BE2C (cell line): ENCODE measurements at regions not wholly inside any gene's neighbourhood (a gene's known extent, or its start where the extent isn't known, plus 50 kb on each side); places are given as distances from the start of the nearest gene placed in this dataset.

Source experiments
- DNase-seq: peaks from one replicate; pipeline ENCODE4 v3.0.0-alpha.2; 2020
- H3K27me3 ChIP-seq: fragments of 250-450 bp; sonication (Bioruptor Pico); 2 replicates; pipeline ENCODE4 v1.5.1; 2020; ENCODE audit warnings: mild to moderate bottlenecking
- H3K36me3 ChIP-seq: fragments of 250-450 bp; sonication (Bioruptor Pico); 2 replicates; pipeline ENCODE4 v1.5.1; 2020; ENCODE audit warnings: mild to moderate bottlenecking
- H3K4me1 ChIP-seq: fragments of 250-450 bp; sonication (Bioruptor Pico); 2 replicates; pipeline ENCODE4 v1.5.1; 2020
- H3K4me3 ChIP-seq: 2 replicates; pipeline ENCODE4 v1.5.1; 2011; ENCODE audit warnings: low read depth, low read length
- H3K9me3 ChIP-seq: fragments of 250-450 bp; sonication (Bioruptor Pico); 2 replicates; pipeline ENCODE4 v1.5.1; 2020
- TF ChIP-seq, protein P1 (sequence below): IDR thresholded peaks from 2 replicates; pipeline ENCODE4 v1.5.1; 2012; ENCODE audit warnings: mild to moderate bottlenecking, low read depth, low read length

DNA sequence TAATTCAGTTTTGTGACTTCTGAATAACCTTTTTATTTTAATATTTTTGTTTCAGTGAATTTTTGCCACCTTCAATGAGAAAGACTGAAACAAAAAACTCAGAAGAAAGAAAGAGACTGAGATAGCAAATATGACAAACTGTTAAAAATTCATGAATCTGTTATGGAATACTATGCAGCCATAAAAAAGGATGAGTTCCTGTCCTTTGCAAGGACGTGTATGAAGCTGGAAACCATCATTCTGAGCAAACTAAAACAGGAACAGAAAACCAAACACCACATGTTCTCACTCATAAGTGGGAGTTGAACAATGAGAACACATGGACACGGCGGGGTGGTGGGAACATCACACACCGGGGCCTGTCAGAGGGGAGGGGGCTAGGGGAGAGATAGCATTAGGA, 193.4 kb upstream of the FGGY start:
- TF ChIP-seq, protein P1, sequence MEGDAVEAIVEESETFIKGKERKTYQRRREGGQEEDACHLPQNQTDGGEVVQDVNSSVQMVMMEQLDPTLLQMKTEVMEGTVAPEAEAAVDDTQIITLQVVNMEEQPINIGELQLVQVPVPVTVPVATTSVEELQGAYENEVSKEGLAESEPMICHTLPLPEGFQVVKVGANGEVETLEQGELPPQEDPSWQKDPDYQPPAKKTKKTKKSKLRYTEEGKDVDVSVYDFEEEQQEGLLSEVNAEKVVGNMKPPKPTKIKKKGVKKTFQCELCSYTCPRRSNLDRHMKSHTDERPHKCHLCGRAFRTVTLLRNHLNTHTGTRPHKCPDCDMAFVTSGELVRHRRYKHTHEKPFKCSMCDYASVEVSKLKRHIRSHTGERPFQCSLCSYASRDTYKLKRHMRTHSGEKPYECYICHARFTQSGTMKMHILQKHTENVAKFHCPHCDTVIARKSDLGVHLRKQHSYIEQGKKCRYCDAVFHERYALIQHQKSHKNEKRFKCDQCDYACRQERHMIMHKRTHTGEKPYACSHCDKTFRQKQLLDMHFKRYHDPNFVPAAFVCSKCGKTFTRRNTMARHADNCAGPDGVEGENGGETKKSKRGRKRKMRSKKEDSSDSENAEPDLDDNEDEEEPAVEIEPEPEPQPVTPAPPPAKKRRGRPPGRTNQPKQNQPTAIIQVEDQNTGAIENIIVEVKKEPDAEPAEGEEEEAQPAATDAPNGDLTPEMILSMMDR = no peak
- no peaks in the 10 kb centered on the region for H3K36me3 ChIP-seq
- no peak overlapping the region for H3K4me3 ChIP-seq
- no peaks in the 10 kb centered on the region for H3K27me3 ChIP-seq
- H3K9me3 ChIP-seq = no peaks in the 10 kb centered on the region
- no peaks in the 10 kb centered on the region for H3K4me1 ChIP-seq
- no peak for DNase-seq

DNA sequence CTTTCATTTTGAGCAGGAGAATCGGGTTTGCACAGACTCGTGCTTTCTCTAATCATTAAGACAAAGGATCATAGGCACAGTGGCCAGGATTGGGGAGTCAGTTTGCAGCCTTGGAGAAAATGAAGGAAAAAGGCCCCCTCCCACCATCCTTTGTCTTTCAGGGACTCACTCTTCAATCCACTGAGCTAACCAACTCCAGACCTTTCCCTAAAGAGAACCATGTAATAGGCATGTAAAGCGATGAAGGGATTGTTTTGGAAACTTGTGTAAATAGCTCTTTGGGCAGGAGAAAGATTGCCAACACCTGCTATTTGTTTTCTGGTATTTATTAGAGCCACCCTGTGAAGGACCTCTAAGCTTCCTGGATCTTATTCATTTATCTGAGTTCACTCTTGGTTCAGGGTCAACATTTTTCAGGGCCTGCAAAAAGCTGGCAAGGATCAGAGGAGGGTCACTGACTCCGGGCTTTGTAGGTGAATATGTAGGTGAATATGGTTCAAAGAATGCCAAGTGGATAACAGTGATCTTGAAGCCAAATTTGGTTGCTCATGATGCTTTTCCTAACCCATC, 192.6 kb upstream of the FGGY start:
- Histone ChIP-seq H3K4me3 (no peak overlapping the region), H3K36me3 (no peaks in the 10 kb centered on the region), H3K27me3 (no peaks in the 10 kb centered on the region), H3K9me3 (no peaks in the 10 kb centered on the region), H3K4me1 (no peaks in the 10 kb centered on the region)
- TF ChIP-seq, protein P1 = no peak
- no peak for DNase-seq

DNA sequence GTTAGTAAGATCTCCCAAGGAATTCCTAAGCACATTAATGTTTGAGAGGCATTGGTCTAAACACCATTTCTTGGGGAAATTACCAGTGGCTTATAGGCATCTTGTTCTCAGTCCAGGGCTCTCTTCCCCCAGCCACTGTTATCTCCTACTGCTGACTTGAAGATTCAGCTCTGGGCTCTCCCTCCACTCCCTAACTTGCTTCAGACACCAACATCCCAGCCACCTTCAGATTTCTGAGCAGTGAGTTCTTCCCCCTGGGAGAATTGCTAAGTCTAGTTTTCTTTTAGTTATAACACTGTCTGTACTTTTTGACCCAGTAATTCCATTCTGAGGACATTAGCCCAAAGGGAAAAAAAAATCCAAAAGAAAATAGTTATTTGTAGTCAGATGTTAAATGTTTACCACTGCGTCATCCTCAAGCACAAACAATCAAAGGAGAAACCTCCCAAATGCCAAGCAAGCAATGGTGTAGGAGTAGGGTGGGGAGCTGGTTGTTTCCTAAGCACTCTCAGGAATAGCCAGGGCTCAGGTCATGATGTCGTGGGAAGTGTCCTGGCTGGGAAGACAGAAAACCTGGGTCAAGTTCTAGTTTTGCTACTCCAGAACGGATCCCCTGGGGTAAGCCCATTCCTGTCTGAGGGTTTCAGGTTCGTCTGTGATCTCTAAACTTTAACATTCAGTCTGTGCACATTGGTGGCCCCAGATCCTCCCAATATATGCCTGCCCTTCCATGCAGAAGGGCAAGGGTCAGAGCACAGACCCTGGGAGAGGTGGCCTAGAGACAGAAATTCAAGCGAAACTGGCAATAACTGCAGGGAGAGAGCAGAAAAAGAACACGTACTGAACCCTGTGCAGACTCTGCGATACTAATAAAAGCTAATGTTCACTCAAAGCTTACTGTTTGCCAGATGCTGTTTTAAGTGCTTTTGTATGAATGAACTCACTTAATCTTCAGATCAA, 191.1 kb upstream of the FGGY start:
- no peak overlapping the region for H3K4me3 ChIP-seq
- H3K36me3 ChIP-seq = no peaks in the 10 kb centered on the region
- TF ChIP-seq, protein P1 = no peak
- no peaks in the 10 kb centered on the region for H3K27me3 ChIP-seq
- H3K9me3 ChIP-seq = no peaks in the 10 kb centered on the region
- no peaks in the 10 kb centered on the region for H3K4me1 ChIP-seq
- no peak for DNase-seq

DNA sequence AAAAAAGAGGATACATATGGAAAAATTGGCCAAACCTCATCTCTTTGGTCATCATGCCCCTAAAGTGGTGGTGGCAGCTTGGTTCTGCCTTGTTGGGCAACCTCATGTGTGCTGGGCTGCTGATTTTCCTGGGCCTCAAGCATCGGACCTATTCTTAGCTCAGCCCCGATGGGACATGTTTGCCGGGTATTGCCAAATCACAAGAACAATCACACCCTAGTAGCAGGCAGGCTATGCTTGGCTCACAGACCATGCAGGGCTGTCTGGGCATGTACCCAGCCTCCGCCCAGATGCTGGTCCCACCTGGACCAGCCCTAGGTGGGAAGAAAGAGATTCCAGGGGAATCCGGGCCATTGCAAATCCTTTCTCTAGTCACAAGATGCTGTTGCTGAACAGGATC, 189.4 kb upstream of the FGGY start:
- Histone ChIP-seq H3K4me3 (no peak overlapping the region), H3K9me3 (no peaks in the 10 kb centered on the region), H3K27me3 (no peaks in the 10 kb centered on the region), H3K4me1 (no peaks in the 10 kb centered on the region), H3K36me3 (no peaks in the 10 kb centered on the region)
- TF ChIP-seq, protein P1 = no peak
- DNase-seq = no peak

DNA sequence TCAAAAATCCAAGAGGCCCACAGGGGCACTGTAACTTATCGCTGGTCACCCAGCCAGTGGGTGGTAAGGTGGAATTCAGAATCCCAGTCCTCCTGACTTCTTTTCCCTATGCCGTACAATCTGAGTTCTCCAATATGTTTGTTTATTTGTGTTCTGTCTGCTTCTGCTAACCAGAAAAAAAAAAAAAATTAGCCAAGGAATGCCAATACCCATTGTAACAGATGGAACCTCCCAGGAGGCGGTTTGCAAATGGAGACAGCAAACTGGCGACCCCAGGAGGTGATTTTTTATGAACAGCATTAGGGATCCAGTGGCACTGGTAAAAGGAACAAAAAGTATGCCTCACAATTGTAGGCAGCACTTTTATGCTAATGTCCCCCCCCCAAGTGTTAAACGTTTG, 189.0 kb upstream of the FGGY start:
- TF ChIP-seq, protein P1 = no peak
- Histone ChIP-seq H3K27me3 (no peaks in the 10 kb centered on the region), H3K36me3 (no peaks in the 10 kb centered on the region), H3K9me3 (no peaks in the 10 kb centered on the region), H3K4me1 (no peaks in the 10 kb centered on the region), H3K4me3 (no peak overlapping the region)
- DNase-seq = no peak
